ENCODE measurements at regions not wholly inside any gene's neighbourhood (a gene's known extent, or its start where the extent isn't known, plus 50 kb on each side); places are given as distances from the start of the nearest gene placed in this dataset.

GRCh38 chr4:133938061-133938460, 263.5 kb downstream of the PABPC4L start (continued):
- no peak for TF ChIP-seq ZNF532 (CRISPR knock-in tag; IDR thresholded peaks at IDR 0.05; ENCODE audit: borderline replicate concordance)
- TF ChIP-seq TP53 (CRISPR knock-in tag; IDR thresholded peaks at IDR 0.05): no peak
- no peak for TF ChIP-seq USF1 (CRISPR knock-in tag; IDR thresholded peaks at IDR 0.05)
- no peak for TF ChIP-seq ATF3 (CRISPR knock-in tag; conservative IDR thresholded peaks at IDR 0.05)
- no peak for TF ChIP-seq ZNF281 (CRISPR knock-in tag; IDR thresholded peaks at IDR 0.05)

- no peaks in the 10 kb centered on the region for H3K4me1 Mint-ChIP-seq
- no peaks in the 10 kb centered on the region for H3K27me3 Mint-ChIP-seq (ENCODE audit: low read depth)
- ChIA-PET CTCF (no interaction called here), POLR2A (no interaction called here)
- H3K9me3 Mint-ChIP-seq: no peaks in the 10 kb centered on the region
- H3K36me3 Mint-ChIP-seq: no peaks in the 10 kb centered on the region
- H3K4me3 Mint-ChIP-seq: no peak overlapping the region
- 0 out of 2 replicates have a peak overlapping the region, but pooled peaks have one; percentile 13 for H3K27ac Mint-ChIP-seq
- no peak for DNase-seq (ENCODE audit: low spot score)
- no peak for ATAC-seq
- TF ChIP-seq NR2C2 (CRISPR knock-in tag; IDR thresholded peaks at IDR 0.05): no peak
- TF ChIP-seq PRDM15 (CRISPR knock-in tag; IDR thresholded peaks at IDR 0.05): no peak
- no peak for TF ChIP-seq ZSCAN18 (CRISPR knock-in tag; IDR thresholded peaks at IDR 0.05)
- TF ChIP-seq ATF2 (CRISPR knock-in tag; IDR thresholded peaks at IDR 0.05; ENCODE audit: borderline replicate concordance, low read depth): no peak
- no peak for TF ChIP-seq ZNF396 (CRISPR knock-in tag; IDR thresholded peaks at IDR 0.05; ENCODE audit: borderline replicate concordance)
- no peak for TF ChIP-seq PRRX2 (CRISPR knock-in tag; IDR thresholded peaks at IDR 0.05)
- TF ChIP-seq ZBTB43 (CRISPR knock-in tag; IDR thresholded peaks at IDR 0.05): no peak
- no peak for TF ChIP-seq ERG (CRISPR knock-in tag; IDR thresholded peaks at IDR 0.05)
- no peak for TF ChIP-seq MLX (CRISPR knock-in tag; IDR thresholded peaks at IDR 0.05)
- no peak for TF ChIP-seq SOX15 (CRISPR knock-in tag; IDR thresholded peaks at IDR 0.05)
Observed at GRCh38 chr4:133929531-133930239, 271.9 kb downstream of the PABPC4L start.

All from WTC11 (cell line).